GM19395 (cell line): ENCODE measurements at regions not wholly inside any gene's neighbourhood (a gene's known extent, or its start where the extent isn't known, plus 50 kb on each side); places are given as distances from the start of the nearest gene placed in this dataset.
"Not testable (repeated sequence)": the region's sequence is repeated elsewhere in the genome, so short reads cannot be mapped to it uniquely, and the experiment has no call there.

Experiments used
- ATAC-seq: cut with Tn5 transposase; IDR thresholded peaks from one replicate; pipeline ENCODE4 v1.9.1; 2021; ENCODE audit warnings: mild to moderate bottlenecking, moderate library complexity; ENCODE audit not compliant: unreplicated experiment

- no peak for ATAC-seq
Observed at GRCh38 chr1:181192316-181192715, 103.8 kb downstream of the IER5 start.

GRCh38 chr1:181202986-181203555, 114.6 kb downstream of the IER5 start:
- no peak for ATAC-seq

GRCh38 chr1:181204530-181204929, 116.0 kb downstream of the IER5 start:
- ATAC-seq = no peak

- no peak for ATAC-seq
Observed at GRCh38 chr1:181205901-181206300, 117.4 kb downstream of the IER5 start.

GRCh38 chr1:181206513-181206912, 118.0 kb downstream of the IER5 start:
- no peak for ATAC-seq

GRCh38 chr1:181206979-181207790, 118.7 kb downstream of the IER5 start:
- ATAC-seq = no peak

- no peak for ATAC-seq
Observed at GRCh38 chr1:181208083-181208482, 119.6 kb downstream of the IER5 start.

GRCh38 chr1:181208967-181209366, 120.5 kb downstream of the IER5 start:
- ATAC-seq = no peak

- ATAC-seq = no peak
Observed at GRCh38 chr1:181213056-181213455, 124.6 kb downstream of the IER5 start.

GRCh38 chr1:181216591-181216994, 128.1 kb downstream of the IER5 start:
- no peak for ATAC-seq

- no peak for ATAC-seq
Observed at GRCh38 chr1:181219938-181220337, 131.4 kb downstream of the IER5 start.

- ATAC-seq = no peak
Observed at GRCh38 chr1:181221078-181221477, 132.6 kb downstream of the IER5 start.

- no peak for ATAC-seq
Observed at GRCh38 chr1:181222972-181223505, 134.5 kb downstream of the IER5 start.

GRCh38 chr1:181226728-181227127, 138.2 kb downstream of the IER5 start:
- ATAC-seq = not testable (repeated sequence)

GRCh38 chr1:181239086-181239485, 150.6 kb downstream of the IER5 start:
- ATAC-seq = no peak

- ATAC-seq = not testable (repeated sequence)
Observed at GRCh38 chr1:181246320-181246719, 157.8 kb downstream of the IER5 start.

- ATAC-seq = not testable (repeated sequence)
Observed at GRCh38 chr1:181248361-181248760, 159.9 kb downstream of the IER5 start.

GRCh38 chr1:181249186-181249585, 160.7 kb downstream of the IER5 start:
- no peak for ATAC-seq

GRCh38 chr1:181250038-181250437, 161.5 kb downstream of the IER5 start:
- no peak for ATAC-seq

- ATAC-seq = no peak
Observed at GRCh38 chr1:181251001-181251712, 162.7 kb downstream of the IER5 start.

GRCh38 chr1:181251713-181252075, 163.2 kb downstream of the IER5 start:
- ATAC-seq = no peak

GRCh38 chr1:181253601-181254000, 165.1 kb downstream of the IER5 start:
- ATAC-seq = not testable (repeated sequence)
